Glutamatergic neuron (in vitro differentiated cells): ENCODE measurements at regions not wholly inside any gene's neighbourhood (a gene's known extent, or its start where the extent isn't known, plus 50 kb on each side); places are given as distances from the start of the nearest gene placed in this dataset.

Source experiments
- DNase-seq: peaks from one replicate; pipeline ENCODE4 v3.0.0; 2022
- H3K27ac Mint-ChIP-seq: one replicate; pipeline ENCODE4 v1.8.0; 2020; ENCODE audit warnings: mild to moderate bottlenecking, mixed read lengths, inconsistent platforms; ENCODE audit not compliant: unreplicated experiment
- H3K27me3 Mint-ChIP-seq: one replicate; pipeline ENCODE4 v1.8.0; 2020; ENCODE audit warnings: mild to moderate bottlenecking, moderate library complexity, mixed read lengths, inconsistent platforms; ENCODE audit not compliant: unreplicated experiment
- H3K36me3 Mint-ChIP-seq: one replicate; pipeline ENCODE4 v1.8.0; 2020; ENCODE audit warnings: mild to moderate bottlenecking, mixed read lengths, inconsistent platforms; ENCODE audit not compliant: unreplicated experiment
- H3K4me1 Mint-ChIP-seq: one replicate; pipeline ENCODE4 v1.8.0; 2020; ENCODE audit warnings: mild to moderate bottlenecking, low read depth, mixed read lengths, inconsistent platforms; ENCODE audit not compliant: unreplicated experiment
- H3K4me3 Mint-ChIP-seq: one replicate; pipeline ENCODE4 v1.8.0; 2020; ENCODE audit warnings: mild to moderate bottlenecking, mixed read lengths, inconsistent platforms; ENCODE audit not compliant: unreplicated experiment
- H3K9me3 Mint-ChIP-seq: one replicate; pipeline ENCODE4 v1.8.0; 2020; ENCODE audit warnings: mild to moderate bottlenecking, moderate library complexity, mixed read lengths, inconsistent platforms; ENCODE audit not compliant: unreplicated experiment
- TF ChIP-seq, protein P1 (sequence below): fragments of 200-600 bp; sonication (generic); IDR thresholded peaks from one replicate; pipeline ENCODE4 v1.5.0; 2021; ENCODE audit not compliant: partially characterized antibody, unreplicated experiment

DNA sequence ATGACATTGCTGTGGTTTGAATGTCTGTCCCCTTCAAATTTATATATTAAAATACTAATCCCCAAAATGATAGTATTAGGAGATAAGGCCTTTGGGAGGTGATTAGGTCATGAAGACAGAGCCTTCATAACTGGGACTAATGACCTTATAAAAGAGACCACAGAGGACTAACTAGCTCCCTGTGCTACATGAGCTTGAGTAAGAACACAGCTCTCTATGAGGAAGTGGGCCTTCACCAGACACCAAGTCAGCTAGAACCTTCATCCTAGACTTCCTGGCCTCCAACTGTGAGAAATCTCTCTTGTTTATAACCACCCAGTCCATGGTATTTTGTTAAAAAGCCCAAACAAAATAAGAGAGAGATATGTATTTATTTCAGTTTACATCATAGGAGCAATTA, 242.2 kb upstream of the CTSO start:
- Mint-ChIP-seq H3K4me3 (no peak overlapping the region), H3K27ac (no peak overlapping the region)

DNA sequence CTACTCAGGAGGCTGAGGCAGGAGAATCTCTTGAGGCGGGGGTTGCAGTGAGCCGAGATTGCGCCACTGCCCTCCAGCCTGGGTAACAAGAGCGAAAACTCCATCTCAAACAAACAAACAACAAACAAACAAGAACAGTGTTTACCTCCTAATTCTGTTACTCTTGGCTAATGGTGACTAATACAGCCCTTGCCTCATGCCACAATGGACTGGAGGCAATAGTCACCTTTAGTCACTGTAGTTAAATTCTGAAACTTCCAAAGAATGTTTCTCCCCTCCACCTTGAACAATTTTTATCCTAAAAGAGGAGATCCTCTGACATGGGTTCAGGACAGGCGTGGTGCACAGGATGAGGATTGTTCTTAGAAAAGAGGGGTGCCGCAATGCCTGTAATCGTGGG, 241.2 kb upstream of the CTSO start:
- Mint-ChIP-seq H3K36me3 (no peaks in the 10 kb centered on the region), H3K4me3 (no peak overlapping the region), H3K27ac (no peak overlapping the region), H3K27me3 (no peaks in the 10 kb centered on the region), H3K4me1 (peaks cover 9% of the 10 kb centered on the region), H3K9me3 (peaks cover 2% of the 10 kb centered on the region)
- DNase-seq: no peak
- TF ChIP-seq, protein P1, sequence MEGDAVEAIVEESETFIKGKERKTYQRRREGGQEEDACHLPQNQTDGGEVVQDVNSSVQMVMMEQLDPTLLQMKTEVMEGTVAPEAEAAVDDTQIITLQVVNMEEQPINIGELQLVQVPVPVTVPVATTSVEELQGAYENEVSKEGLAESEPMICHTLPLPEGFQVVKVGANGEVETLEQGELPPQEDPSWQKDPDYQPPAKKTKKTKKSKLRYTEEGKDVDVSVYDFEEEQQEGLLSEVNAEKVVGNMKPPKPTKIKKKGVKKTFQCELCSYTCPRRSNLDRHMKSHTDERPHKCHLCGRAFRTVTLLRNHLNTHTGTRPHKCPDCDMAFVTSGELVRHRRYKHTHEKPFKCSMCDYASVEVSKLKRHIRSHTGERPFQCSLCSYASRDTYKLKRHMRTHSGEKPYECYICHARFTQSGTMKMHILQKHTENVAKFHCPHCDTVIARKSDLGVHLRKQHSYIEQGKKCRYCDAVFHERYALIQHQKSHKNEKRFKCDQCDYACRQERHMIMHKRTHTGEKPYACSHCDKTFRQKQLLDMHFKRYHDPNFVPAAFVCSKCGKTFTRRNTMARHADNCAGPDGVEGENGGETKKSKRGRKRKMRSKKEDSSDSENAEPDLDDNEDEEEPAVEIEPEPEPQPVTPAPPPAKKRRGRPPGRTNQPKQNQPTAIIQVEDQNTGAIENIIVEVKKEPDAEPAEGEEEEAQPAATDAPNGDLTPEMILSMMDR: no peak

More for the DNA sequence above, 242.2 kb upstream of the CTSO start:
- Mint-ChIP-seq H3K4me1 (peaks cover 9% of the 10 kb centered on the region), H3K27me3 (no peaks in the 10 kb centered on the region), H3K9me3 (peaks cover 2% of the 10 kb centered on the region), H3K36me3 (no peaks in the 10 kb centered on the region)
- TF ChIP-seq, protein P1: no peak
- no peak for DNase-seq

DNA sequence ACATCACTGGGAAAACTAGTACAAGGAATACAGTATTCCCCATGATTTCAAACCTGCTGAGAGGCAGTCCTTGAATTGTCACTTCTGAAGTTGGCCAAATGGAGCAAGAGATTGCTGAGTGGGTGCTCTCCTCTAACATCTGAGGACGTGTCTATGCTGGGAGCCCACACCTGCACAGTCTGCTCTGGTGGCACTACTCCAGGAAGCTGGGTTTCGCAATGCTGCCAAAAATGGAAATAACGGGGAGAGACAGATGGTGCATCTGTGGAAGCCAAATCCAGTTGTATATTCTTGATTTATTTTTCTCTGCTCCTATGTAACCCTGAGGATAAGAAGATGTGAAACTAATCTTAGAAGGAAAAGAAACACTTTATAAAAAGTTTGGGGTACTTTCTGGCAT, 240.1 kb upstream of the CTSO start:
- TF ChIP-seq, protein P1: no peak
- no peak for DNase-seq
- peaks cover 2% of the 10 kb centered on the region for H3K9me3 Mint-ChIP-seq
- no peak overlapping the region for H3K4me3 Mint-ChIP-seq
- H3K27me3 Mint-ChIP-seq: no peaks in the 10 kb centered on the region
- H3K36me3 Mint-ChIP-seq: no peaks in the 10 kb centered on the region
- no peak overlapping the region for H3K27ac Mint-ChIP-seq
- peaks cover 9% of the 10 kb centered on the region for H3K4me1 Mint-ChIP-seq

DNA sequence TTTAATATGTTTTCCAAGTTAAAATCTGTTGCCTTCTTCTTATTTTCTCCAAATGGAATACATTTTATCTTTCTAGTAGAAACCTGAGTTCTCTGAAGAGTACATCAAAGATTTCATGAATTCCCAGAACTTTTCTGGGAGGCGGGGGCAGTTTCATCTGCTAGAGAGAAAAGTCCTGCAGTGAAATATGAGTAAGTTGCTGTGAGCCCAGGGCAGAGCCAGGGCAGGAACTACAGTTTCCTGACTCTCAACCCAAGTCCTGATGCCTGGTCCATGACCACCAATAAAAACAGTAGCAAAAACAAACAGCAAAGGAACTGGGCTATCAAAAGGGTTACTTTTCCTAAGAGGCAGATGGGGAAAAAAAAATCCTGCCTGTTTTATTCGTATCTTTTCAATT, 239.4 kb upstream of the CTSO start:
- Mint-ChIP-seq H3K4me1 (peaks cover 9% of the 10 kb centered on the region), H3K9me3 (peaks cover 2% of the 10 kb centered on the region), H3K4me3 (no peak overlapping the region), H3K27me3 (no peaks in the 10 kb centered on the region), H3K36me3 (no peaks in the 10 kb centered on the region), H3K27ac (no peak overlapping the region)
- TF ChIP-seq, protein P1: no peak
- DNase-seq: no peak

DNA sequence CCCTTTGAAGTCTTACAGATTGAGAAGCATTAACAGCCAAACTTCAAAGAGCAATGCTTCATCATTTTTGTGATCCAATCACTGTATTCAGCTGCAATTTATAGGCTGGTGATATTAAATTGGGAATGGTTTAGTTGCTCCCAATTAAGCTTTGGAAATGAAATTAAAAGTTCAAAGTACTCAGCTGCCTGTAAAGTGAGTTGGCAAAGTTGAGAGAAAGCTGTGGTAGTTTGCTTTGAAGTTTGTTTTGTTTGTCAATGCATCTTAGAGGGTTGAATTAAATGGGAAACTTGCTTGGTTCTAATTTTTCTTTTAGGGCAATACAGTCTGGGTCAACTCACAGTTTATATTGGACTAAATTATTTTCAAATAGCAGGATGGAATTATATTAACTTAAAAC, 238.4 kb upstream of the CTSO start:
- peaks cover under 1% of the 10 kb centered on the region for H3K9me3 Mint-ChIP-seq
- H3K4me1 Mint-ChIP-seq: peaks cover 6% of the 10 kb centered on the region
- TF ChIP-seq, protein P1: no peak
- H3K27me3 Mint-ChIP-seq: no peaks in the 10 kb centered on the region
- H3K27ac Mint-ChIP-seq: no peak overlapping the region
- DNase-seq: no peak
- no peak overlapping the region for H3K4me3 Mint-ChIP-seq
- no peaks in the 10 kb centered on the region for H3K36me3 Mint-ChIP-seq
